ENCODE measurements at regions not wholly inside any gene's neighbourhood (a gene's known extent, or its start where the extent isn't known, plus 50 kb on each side); places are given as distances from the start of the nearest gene placed in this dataset.
"Not testable (repeated sequence)": the region's sequence is repeated elsewhere in the genome, so short reads cannot be mapped to it uniquely, and the experiment has no call there.

DNA sequence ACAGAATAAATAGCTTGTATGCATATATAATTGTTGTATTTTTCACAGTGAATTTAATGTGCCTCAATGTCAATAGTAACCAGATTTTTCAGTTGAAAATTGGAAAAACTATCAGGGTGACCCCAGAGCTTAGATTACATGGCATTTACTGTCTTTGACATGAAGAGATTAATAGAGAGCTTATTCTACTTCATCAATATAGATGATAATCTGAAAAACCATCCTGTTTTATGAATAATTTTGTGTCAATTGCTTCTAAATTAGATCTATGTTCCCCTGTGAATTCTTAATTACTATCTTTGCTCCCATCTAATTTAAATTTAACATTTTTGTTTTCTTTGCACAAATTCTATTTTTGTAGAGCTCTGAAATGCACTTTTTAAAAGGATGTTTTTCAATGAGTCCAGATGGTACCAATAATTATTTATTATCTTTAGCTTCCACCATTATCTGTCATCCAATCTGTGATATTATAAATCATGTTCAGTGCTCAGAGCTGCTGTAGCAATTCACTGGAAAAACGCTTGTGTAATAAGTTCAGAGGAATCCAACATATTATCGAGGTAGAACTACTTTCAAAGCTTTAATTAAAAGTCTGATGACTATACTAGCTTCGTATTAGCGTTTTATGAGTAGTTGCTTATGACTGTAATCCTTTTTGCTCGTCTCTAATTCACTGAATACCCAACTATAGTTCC lies 291.4 kb downstream of the JRKL start:
- in situ Hi-C loops (cut with MboI; ENCODE audit: low sequenced_read_pairs): no loop called here

DNA sequence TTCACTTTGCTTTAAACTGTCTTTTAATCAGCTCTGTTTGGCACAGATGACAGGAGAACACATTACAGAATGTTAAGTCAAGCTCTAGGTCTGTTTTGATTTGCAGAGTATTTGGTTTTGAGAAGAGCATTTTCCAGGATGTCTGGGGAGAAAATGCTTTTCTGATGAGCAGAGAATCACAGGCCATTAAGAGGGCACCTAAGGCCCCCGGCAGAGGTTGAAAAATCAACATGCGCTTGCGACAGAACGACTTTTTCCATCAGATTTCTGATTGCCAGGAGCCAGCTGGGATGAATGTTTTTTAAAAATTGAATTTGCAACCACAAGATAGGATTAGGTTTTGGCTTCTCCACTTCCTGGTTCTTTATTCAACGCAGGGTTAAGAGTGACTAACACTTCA lies 304.5 kb downstream of the JRKL start:
- in situ Hi-C loops (cut with MboI; ENCODE audit: low sequenced_read_pairs): no loop called here

DNA sequence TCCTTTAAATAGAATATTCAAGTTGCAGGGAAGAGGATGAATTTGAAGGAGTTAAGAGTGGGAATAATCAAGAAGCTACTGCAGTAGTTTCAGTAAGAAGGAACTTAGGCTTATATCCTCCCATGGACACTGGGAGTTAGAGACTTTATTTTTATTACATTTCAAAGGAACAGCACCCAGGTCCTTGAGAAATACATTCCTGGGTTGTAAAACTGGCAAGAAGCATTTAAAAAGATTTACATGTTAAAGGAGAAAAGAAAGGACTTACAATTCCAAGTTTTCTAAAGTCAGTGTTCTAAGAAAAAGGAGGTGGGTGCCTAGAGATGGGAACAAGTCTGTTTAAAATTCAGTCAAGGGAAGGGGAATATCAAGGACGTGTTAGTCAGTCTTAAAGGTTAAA lies 306.9 kb downstream of the JRKL start:
- in situ Hi-C loops (cut with MboI; ENCODE audit: low sequenced_read_pairs): no loop called here

- in situ Hi-C loops (cut with MboI; ENCODE audit: low sequenced_read_pairs): no loop called here
Observed at GRCh38 chr11:96697466-96697865, 307.7 kb downstream of the JRKL start.

DNA sequence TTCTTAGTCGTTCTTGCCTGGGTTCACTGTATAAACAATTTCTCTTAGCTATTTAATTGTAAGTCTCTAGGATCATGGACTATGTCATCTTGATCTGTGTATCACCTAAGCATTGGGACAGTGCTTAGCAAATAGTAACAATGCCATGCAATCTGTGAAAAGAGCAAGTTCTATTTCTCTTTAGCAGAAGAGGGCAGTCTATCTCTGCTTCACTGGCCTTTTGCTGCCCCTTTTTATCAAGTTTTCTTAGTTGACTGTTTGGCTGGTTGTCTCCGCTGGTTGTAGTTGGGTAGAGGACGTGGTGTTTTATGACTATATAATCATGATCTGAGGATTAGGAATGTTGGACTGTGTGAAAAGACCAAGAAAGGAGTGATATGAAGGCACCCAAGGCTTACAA lies 315.0 kb downstream of the JRKL start:
- in situ Hi-C loops (cut with MboI; ENCODE audit: low sequenced_read_pairs): no loop called here

DNA sequence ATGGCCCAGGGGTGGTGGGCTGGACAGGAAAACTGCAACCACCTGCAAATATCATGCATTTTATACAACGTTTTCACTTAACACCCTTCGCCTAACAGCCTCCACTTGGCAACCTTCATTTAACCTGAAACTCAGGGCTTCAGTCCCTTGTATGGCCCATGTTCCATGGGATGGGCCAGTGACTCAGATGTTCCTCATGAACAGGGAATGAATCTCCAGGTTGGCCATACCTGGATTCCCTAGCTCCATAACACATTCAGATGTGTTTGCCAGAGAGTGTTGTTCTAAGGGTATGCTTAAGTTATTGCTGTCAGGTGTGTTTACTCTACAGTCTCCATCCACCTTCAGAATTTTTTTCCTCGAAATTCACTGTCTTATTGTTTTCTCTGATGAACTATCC lies 316.9 kb downstream of the JRKL start:
- in situ Hi-C loops (cut with MboI; ENCODE audit: low sequenced_read_pairs): no loop called here

- in situ Hi-C loops (cut with MboI; ENCODE audit: low sequenced_read_pairs): no loop called here
Observed at GRCh38 chr11:96707273-96707672, 317.5 kb downstream of the JRKL start.

GRCh38 chr11:96708219-96708878 lies 318.5 kb downstream of the JRKL start:
- in situ Hi-C loops (cut with MboI; ENCODE audit: low sequenced_read_pairs): no loop called here

GRCh38 chr11:96713301-96713700 lies 323.5 kb downstream of the JRKL start:
- in situ Hi-C loops (cut with MboI; ENCODE audit: low sequenced_read_pairs): no loop called here

- in situ Hi-C loops (cut with MboI; ENCODE audit: low sequenced_read_pairs): no loop called here
Observed at GRCh38 chr11:96714689-96715088, 324.9 kb downstream of the JRKL start.

DNA sequence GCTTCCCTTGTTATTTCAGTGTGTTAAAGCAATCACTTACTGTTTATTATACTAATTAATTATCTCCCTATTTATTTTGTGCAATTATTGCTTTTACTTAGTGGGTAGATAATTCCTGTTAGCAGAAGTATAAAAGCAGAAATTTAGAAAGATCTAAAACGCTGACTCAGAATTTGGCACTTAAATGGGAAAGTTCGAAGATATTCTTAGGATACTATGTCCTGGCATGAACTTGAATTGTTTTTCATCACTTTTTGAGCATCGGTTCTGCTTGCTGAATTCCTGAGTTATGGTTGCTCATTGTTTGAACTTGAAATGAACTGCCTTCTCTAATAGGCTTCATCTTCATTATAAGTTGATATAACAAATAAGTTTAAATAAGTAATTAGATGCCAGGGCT lies 325.4 kb downstream of the JRKL start:
- in situ Hi-C loops (cut with MboI; ENCODE audit: low sequenced_read_pairs): no loop called here

- in situ Hi-C loops (cut with MboI; ENCODE audit: low sequenced_read_pairs): no loop called here
Observed at GRCh38 chr11:96736601-96737000, 346.8 kb downstream of the JRKL start.

DNA sequence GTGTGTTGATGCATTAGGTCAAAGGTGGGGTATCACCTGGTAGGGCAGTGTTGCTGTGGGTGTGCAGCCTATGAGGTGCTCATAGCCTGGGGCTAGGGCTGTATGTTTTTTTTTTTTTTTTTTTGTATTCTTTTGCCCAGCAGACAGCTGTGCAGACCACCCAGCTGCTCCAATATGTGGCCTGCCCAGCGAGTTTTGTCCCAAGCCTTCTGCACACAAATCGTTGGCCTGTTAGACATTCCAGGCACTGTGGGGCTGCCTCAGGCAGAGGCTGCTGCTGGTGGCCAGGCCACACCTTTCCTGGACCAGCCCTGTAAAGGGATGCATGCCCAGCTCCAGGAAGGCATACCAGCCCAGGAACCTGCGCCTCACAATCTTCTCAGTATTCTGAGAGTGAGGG lies 348.5 kb downstream of the JRKL start:
- in situ Hi-C loops (cut with MboI; ENCODE audit: low sequenced_read_pairs): no loop called here

DNA sequence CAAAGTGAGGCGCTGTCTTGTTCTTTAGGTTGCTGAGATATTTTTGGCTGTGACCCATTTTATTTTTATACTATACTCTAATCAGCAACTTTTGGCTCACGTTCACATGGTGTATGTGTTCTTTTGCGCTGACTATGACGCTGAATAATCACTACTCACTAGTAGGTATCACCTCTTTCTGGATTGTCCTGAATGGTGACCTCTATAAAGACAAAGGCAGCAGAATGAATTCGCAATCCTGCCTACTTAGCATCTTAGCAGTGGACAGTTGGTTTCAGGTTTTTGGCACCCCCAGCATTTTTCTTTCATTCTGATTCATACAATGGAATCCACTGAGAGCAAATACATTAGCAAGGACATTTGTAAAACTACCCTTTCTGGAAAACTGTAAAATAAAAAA lies 351.3 kb downstream of the JRKL start:
- in situ Hi-C loops (cut with MboI; ENCODE audit: low sequenced_read_pairs): no loop called here

DNA sequence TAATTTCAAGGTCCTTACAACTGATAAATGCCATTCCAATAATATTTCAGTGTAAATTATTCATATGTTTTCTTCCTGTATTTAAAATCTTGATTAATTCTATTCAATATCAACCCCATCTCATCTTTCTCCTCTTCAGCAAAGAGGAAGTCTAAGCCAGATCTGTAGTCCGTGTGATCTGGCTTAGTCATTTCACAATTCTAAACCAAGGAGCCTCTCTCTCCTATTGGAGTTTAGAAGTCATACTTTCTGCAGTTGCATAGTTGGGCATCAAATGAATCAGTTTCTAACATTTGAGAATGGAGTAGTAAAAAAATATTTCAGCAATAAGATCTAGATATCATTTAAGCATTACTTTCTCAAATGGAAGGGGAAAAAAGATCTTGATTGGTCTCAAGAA lies 354.9 kb downstream of the JRKL start:
- in situ Hi-C loops (cut with MboI; ENCODE audit: low sequenced_read_pairs): no loop called here

DNA sequence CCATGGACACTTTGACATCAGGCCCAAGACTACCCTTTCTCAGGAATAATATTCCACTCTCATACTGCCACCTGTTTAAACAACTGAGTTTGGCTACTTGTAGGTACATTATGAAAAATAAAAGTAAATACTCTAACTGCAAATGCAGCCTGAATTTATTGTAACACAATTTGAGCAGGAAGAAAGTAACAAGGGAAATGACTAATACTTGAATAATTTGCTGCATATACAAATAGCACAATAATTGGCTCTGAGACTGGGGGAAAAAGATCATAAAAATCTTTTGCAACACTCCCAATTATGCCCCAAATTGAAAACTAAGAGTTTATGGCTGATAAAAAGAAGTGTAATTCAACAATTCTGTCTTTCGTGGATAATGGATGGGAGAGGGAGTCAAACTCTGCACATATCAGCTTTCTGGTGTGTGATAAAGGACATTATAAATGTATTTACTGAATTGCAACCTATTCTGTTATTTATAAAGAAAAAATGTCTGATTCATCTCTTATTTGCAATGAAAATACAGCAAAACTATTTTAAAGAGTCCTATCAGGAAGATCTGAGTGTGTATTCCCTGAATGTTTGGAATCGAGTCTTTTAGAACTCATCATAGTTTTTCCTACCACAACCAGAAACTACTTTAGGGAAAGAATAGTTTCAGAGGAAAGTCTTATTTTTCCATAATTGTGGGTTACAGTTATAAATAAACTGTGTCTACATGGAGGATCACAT lies 359.0 kb downstream of the JRKL start:
- in situ Hi-C loops (cut with MboI; ENCODE audit: low sequenced_read_pairs): no loop called here

DNA sequence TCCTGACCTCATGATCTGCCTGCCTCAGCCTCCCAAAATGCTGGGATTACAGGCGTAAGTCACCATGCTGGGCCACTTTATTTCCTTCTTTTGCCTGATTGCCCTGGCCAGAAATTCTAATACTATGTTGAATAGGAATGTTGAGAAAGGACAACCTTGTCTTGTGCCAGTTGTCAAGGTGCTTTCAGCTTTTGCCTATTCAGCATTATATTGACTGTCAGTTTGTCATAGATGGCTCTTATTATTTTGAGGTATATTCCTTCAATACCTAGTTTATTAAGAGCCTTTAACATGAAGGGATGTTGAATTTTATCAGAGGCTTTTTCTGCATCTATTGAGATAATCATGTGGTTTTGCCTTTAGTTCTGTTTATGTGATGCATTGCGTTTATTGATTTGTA lies 362.0 kb downstream of the JRKL start:
- in situ Hi-C loops (cut with MboI; ENCODE audit: low sequenced_read_pairs): not testable (repeated sequence)

- in situ Hi-C loops (cut with MboI; ENCODE audit: low sequenced_read_pairs): no loop called here
Observed at GRCh38 chr11:96752221-96752620, 362.4 kb downstream of the JRKL start.

- in situ Hi-C loops (cut with MboI; ENCODE audit: low sequenced_read_pairs): no loop called here
Observed at GRCh38 chr11:96753997-96754396, 364.2 kb downstream of the JRKL start.

DNA sequence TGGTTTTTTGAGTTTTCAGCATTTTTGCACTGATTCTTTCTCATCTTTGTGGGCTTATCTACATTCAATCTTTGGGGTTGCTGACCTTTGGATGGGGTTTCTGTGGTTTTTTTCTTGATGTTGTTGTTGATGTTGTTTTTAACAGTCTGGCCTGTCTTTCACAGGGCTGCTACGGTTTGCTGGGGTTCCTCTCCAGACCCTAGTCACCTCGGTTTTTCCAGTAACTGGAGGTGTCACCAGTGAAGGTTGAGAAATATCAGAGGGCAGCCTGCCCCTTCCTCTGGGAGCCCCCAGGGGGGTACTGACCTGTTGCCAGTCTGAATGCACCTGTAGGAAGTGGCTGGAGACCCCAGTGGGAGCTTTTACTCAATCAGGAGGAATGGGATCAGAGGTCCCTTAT lies 365.4 kb downstream of the JRKL start:
- in situ Hi-C loops (cut with MboI; ENCODE audit: low sequenced_read_pairs): no loop called here

- in situ Hi-C loops (cut with MboI; ENCODE audit: low sequenced_read_pairs): no loop called here
Observed at GRCh38 chr11:96755752-96756151, 365.9 kb downstream of the JRKL start.

DNA sequence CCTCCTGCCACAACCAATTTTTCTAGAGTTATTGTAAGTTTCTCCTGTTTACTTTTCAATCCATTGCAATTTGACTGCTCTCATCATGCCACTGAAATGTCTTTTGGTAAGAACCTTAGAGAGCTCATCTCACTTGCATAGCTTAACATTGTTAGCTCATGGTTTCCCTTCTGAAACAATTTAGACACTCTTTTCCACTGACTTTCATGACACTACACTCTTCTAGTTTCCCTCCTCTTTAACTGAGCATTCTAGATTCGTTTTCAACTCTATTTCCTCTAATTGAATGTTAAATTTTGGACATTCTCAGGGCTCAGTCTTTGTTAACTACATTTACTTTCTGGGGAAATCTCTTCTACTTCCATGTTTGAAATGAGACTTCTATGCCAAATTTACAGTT lies 369.1 kb downstream of the JRKL start:
- in situ Hi-C loops (cut with MboI; ENCODE audit: low sequenced_read_pairs): no loop called here

All from HL-60/S4 treated with phorbol 12-myristate 13-acetate at 8.2 ng/mL for 4 days and 3 days (cell line).